Activated CD4-positive, alpha-beta T cell treated with anti-CD3 and anti-CD28 coated beads, Interleukin-2, amount 50 U/mL, for 24 hours (primary cell): ENCODE measurements at regions not wholly inside any gene's neighbourhood (a gene's known extent, or its start where the extent isn't known, plus 50 kb on each side); places are given as distances from the start of the nearest gene placed in this dataset.
"Not testable (repeated sequence)": the region's sequence is repeated elsewhere in the genome, so short reads cannot be mapped to it uniquely, and the experiment has no call there.

Experiments used
- DNase-seq, 2 donors: peaks; one replicate each; pipeline ENCODE4 v3.0.0-alpha.2; 2020; ENCODE audit warnings: low read depth in 1 of 2, low spot score in 1 of 2

DNA sequence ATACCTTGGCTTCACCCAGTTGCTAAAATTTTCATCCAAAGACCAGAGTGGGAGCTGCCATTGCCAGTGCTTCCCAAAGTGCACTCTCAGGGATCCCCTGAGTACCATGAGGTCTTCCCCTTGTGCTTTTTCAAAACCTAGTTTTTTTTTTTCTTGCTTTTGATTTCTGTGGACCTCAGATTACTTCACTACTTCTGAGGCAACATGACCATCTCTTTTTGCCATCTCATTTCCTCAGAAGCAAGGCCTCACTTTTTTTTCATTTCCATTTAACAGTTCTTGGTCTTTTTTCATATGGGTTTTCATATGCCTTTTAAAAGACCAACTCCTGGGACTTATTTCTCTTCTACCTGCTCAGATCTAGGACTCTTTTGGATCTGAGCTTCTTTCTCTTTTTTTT lies 64.1 kb upstream of the MMS22L start:
- no peak for DNase-seq

DNA sequence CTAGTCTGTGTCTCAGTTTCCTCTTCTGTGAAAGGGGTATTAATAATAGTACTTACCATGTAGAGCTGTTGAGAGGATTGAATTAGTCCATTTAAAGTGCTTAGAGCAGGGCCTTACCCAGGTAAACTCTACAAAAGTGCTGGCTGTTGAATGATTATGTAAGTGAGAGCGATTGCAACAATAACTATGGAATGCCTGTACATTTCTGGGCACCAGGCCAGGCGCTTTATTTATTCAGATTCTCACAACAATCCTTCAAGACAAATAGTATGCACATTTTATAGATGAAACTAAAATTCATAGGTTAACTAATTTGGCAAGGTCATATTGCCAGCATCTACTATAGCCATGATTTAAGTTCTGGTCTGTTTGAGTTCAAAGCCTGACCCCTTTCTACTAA lies 78.3 kb upstream of the MMS22L start:
- no peak for DNase-seq

DNA sequence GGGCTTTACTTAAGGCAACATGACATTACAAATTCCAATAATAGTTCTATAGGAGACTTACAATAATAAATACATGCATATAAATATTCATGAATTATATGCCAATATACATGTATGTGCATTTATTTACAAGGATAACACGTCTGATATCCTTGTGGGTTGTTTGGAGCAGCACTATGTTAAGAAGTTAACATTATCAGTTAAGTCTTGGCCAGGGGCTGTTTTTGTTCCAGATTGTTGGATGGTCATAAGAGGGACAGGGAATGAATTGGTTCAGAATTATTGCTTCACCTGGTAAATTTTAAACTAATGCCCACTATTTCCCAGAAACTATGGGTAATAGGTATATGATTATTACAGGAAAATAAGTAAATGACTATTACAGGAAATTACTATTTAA lies 81.3 kb upstream of the MMS22L start:
- DNase-seq: no peak

DNA sequence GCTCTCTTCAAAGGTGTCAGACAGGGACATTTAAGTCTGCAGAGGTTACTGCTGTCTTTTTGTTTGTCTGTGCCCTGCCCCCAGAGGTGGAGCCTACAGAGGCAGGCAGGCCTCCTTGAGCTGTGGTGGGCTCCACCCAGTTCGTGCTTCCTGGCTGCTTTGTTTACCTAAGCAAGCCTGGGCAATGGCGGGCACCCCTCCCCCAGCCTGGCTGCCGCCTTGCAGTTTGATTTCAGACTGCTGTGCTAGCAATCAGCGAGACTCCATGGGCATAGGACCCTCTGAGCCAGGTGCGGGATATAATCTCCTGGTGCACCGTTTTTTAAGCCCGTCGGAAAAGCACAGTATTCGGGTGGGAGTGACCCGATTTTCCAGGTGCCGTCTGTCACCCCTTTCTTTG lies 99.1 kb upstream of the MMS22L start:
- DNase-seq: not testable (repeated sequence)

DNA sequence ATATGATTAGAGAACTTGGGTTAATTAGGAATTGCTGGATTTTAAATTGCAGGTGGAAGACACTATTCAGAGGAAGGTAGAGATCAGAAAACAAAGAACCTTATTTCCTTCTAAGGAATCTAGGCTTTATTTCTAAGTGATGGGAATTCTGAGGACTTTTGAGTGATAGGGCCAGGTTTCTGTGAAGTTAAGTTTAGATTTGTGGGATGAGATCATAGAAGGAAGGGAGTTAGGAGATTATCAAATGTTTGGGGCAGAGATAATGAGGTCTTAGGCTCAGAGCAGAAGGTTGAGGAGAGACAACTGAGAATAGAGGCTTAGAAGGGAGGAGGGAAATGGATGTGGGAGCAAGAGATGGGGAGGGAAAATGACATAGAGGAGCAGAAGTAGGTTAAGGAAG lies 109.7 kb upstream of the MMS22L start:
- no peak for DNase-seq

DNA sequence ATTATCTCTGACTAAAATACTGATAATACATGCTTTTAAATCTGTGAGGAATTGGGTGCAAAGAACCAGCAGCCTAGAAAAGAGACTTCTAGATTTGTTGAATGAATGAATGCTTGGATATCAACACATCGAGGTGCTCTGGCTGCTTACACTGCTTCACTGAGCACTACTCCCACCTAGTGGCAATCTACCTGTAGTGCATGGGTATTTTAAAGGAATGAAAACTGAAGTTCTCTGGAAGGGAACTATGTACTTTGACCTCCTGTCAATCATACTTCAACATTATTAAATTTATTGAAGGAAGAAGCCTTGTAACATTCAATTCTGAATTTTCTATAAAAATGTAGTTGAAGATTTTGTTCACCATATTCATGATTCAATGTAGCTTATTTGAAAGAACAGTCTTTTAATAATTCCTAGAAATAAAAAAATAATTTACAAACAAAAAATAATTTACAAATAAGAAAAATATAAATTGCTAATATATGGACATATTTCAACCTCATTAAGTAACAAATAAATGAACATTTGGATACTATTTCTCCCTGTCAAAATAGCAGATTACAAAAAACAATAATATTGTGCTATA lies 111.2 kb upstream of the MMS22L start:
- peak in 1 of 2 donors; percentile 30 for DNase-seq

DNA sequence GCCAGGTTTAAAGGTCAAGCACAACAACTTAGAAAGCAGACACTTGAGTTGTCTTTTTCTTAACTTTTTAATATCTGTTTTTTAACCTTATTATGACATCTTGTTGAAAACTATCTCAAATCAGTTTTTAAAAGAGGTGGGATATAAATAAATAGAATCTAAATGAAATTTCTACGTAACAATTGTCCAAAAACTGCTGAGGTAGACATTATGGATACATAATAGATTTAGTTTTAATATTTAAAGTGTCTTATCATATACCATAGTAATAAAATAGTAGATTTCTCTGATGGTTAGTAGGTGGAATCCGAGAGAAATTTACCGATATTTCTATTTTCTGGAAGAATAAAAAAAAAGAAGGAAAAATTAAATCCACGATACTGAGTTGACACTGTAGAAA lies 113.9 kb upstream of the MMS22L start:
- no peak for DNase-seq

DNA sequence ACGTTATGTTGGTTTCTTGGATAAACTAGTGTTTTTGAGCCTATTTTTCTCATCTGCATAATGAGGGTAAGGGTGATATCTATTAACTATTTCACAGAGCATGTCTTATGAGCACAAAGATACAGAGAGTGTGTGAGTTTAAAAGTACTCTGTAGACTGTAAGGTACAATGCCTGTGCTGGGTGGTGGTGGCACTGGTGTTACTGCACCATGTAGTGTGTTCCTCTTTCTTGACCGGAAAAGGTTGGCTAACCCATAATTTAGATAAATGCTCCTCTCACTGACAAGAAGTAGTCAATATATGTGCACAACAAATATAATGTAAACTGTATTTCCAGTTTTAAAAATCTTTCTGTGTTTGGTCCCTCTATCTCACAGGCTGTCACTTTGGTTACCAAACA lies 116.2 kb upstream of the MMS22L start:
- DNase-seq: no peak

DNA sequence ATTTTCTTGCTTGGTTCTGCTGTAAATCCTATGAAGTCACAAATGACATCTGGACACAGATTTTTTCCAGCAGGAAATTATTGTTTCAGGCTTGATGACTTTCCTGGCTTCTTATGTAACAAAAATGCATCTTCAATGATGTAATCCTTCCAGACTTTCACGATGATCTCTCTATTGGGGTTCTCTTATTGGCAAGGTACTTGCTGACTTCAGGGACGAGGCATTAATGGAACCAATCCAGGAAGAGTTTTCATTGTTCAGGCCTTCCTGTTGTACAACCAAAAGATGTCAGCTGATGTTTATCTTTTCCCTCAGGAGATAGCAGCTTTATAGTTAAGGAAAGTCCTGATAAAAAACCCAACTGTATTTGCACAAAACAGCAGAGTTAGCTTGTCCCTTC lies 118.5 kb upstream of the MMS22L start:
- no peak for DNase-seq

DNA sequence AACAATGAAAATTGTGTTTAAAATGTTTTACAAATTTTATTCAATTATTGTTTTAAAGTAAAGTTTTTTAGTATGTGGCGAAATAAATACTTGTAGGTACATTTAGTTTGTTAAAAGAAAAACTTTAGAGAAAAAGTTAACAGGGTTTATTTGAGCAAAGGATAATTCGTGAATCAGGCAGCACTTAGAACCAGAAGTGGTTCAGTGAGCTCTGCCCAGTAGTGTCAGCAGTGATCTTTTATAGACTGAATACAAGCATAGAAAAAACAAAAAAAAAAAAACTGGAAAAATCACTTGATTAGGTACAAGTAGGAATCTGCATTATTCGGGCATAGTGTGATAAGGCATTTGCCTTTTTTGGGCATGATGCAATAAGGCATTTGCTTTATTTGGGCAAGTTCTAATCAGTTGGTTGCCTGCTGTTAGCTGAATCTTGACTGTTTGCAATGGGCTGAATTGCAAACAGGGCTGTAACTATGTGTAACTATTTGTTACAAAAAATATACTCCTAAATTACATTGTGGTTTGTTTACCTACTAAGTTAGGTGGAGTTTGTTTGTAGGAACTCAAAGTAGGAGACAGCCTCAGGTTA lies 122.9 kb upstream of the MMS22L start:
- DNase-seq: no peak

DNA sequence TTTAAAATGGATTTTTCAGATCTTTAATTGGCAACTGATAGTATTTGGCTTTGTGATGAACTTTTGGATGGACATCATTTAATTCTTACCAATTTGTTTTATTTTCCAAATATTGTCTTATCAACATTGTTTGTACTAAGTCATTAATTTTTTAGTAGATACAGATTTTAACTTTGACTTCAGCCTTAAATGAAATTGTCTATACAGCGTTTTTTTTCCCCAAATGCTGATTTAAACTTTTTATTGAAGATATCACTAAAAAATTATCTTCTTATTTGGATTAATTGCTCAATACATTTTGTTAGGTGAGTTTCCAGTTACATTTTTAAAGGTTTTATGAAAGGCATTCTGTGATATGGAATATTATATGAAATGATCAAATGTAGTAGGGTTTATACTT lies 123.6 kb upstream of the MMS22L start:
- DNase-seq: no peak

DNA sequence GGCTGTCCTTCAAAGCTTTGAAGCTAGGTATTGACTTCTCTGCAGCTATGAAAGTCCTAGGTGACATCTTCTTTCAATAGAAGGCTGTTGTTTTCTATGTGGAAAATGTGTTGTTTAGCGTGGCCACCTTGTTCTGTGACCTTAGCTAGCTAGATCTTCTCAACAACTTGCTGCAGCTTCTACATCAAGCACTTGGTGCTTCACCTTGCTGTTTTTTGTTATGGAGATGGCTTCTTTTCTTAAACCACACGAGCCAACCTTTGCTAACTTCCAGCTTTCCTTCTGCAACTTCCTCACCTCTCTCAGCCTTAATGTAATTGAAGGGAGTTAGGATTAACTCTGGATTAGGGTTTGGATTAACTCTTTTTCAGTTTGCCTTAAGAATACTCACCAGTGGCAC lies 128.6 kb upstream of the MMS22L start:
- no peak for DNase-seq

DNA sequence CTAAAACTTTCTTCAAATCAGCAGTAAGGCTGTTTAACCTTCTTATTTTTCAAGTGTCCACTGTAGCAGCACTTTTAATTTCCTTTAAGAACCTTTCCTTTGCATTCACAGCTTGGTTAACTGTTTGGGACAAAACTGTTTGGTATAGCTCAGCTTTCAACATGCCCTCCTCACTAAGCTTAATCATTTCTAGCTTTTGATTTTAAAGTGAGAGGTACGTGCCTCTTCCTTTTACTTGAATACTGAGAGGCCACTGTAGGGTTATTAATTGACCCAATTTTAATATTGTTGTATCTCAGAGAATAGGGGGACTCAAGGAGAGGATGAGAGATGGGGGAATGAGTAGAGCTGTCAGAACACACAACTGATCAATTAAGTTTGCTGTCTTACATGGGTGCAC lies 129.5 kb upstream of the MMS22L start:
- DNase-seq: no peak

DNA sequence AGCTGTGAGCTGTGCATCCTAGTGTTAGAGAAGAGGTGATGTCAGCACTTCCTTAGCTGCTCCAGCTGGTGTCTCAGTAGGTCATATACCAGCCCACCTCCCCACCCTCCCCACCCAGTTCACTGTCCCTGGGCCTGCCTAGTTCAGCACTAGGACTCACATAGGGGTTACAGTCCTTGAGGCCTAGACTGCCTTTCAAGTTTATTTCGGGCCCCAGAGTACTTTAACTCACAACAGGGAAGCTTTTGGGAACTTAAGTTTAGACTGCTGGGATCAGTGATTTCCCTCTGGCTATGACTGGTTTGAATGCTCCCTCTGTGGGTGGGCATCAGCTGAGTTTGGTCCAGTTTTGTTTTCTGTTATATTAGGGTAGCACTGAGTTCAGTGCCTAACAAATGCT lies 139.2 kb upstream of the MMS22L start:
- DNase-seq: no peak

DNA sequence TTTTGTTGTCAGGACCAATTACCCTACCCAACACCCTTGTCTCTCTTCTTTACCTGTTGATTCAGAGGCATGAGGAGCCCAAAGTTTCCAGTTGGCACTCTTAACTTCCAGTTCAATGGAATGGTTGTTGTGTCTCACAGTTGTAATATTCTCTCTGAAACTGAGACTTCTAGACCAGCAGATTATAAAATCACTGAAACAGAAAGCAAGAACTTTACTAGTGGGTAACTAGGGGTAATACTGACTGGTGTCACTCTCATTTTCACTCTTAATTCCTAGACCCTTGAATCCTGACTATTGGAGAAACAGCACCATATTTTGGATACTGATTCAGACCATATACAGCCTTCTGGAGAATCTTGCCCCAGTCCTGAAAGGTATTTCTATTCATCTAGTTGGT lies 140.2 kb upstream of the MMS22L start:
- DNase-seq: no peak

DNA sequence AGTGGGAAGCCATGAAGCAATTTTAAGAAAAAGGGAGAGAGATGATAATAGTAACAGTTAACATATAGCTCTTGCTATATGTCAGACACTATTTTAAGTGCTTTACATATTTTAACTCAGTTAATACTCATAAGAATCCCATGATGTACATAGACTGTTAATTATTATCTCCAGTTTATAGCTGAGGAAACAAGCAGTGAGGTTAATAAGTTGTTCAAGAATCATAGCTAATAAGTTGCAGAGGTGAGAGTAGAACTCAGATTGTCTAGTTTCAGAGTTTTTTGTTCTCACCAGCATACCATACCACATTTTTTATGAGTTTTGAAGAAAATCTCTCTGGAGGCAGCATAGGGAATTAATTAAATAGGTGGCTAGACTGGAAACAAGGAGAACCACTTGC lies 144.6 kb upstream of the MMS22L start:
- DNase-seq: no peak

DNA sequence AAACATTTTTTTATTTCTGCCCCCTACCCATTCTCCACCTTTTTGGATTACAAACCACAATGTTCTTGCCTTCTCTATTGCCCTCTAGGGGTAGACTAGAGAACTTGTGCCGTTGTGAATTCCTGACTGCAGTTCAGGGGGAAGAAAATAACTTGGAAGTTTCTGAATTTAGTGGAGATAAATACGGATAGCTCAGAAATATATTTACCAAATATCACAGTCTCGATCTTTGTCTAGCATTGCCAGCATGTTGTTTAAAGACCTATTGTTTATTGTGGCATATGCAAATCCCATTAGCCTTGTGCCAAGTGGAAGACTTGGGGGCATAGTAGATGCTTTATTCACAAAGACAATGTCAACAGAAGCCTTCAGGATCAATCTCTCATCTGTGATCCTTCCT lies 154.1 kb upstream of the MMS22L start:
- DNase-seq: no peak

DNA sequence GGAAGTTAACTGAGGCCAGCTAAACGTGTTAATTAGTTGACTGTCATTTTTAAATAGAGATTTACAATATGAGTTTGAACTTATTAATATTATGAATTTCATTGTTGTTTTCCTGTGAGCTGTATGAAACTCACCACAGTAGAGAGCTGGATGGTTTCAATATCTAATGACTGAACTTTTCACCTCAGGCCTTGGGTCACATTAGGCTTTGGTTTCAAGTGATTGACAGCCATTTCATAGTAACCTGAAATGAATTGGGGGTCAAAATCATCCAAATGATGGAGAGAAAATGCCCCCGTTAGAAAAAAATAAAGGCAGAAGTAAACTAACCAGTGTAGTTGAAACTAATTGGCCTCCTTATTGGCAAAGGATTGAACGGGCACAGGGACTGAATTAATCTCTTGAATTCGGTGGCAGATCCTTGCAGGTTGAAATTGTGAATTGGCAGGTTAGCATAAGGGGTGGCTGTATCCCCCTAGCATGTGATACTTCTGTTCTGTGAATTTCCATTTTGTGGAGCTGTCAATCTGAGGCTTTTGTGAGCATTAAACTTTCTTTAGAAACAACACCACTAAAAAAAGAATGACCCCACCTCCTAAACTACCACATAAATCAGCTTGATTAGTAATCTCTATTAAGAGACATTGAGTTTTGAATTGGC lies 155.1 kb upstream of the MMS22L start:
- no peak for DNase-seq

DNA sequence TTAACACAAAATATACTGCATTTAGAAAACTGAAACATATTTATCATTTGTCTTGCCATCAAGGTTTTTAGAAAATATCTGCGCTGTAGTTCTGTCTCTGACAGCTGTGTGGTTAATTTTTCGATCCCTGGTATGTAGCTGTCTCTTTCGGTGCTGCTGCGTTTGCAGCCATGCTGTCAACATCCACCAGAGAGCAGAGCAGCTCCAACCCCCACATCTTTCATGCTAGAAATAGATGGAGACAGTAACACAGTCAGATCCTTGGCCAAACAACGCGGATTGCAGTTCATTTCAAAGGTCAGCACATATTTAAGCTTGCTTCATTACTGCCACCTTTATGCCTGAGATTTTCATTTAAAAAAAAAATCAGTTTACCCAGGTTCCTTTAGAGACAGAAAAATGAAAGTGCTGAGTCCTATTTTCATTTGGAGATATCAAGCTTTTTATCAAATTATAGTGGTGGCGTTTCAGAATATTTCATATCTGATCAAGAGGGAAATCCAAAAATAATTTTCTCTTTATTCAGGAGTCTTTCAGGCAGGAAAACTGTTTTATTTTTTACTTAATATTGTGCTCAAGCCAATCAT lies 157.7 kb upstream of the MMS22L start:
- no peak for DNase-seq

DNA sequence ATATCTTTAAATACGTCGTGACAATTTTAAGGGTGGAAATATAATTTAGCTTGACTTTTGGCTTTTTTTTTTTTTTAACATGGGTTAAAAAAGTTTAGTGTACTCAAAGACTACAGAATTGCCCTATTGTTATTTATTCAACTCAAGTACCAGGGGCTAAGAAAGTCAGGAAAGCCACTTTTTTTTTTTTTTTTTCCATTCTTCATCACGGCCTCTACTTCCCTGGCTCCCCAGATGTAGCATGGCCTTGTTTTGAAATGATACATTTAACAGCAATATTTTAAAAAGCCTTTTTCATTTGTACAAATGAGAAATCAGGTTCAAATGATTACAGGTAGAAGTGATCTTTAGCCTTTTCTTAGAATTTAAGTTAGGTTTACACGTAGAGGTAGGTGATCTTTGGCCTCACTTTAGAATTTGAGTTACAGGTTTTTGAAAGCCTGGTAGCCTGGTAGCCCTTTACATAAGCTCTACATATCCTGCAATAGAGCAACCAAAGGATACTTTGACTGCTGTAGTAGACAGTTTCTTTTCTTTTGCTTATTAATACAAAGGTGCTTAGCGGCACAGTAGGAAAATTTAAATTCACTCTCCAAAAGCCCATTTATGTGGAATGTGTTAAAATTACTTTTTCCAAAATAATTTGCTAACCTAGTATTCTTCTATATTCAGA lies 160.5 kb upstream of the MMS22L start:
- no peak for DNase-seq

DNA sequence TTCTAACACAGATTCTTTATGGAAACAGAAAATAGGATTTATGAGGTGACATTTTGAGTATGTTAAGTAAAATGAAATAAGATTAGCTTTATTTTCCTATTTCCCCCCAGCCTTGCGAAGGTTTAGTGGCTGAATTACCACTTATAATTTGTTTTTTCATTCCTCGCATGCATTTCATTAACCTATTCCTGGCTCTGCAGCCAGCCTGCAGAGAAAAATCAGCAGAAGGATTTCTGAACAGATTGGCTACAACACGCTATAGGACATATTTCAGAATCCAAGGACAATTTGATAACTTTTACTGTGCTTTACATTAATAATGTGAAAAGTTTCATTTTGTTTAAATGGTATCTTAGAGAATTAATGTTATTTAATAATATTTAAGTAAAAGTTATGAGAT lies 162.4 kb upstream of the MMS22L start:
- DNase-seq: no peak

DNA sequence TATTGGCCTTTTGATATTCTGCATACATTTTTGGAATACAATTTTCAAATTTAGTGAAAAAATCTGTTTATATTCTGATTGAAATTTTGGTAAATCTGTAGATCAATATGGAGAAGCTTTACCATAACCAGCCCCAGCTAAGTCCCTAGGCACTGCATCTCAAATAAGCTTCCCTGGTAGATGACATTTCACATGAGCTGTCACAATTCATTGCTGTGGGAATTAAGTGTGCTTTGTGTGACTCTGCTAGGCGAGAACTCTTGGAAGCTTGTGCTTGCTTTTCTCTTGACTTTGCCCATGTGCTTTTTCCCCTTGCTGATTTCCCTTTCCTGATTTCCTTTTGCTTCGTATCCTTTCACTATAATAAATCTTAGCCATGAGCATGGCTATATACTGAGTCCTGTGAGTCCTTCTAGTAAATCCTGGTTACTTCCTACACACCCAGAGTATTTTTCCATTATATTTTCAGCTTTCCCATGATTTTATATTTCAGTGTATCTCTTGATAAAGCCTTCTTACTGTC lies 166.5 kb upstream of the MMS22L start:
- no peak for DNase-seq
